Mucosa of descending colon (tissue), 3 donors: ENCODE measurements at regions not wholly inside any gene's neighbourhood (a gene's known extent, or its start where the extent isn't known, plus 50 kb on each side); places are given as distances from the start of the nearest gene placed in this dataset.

Experiments
- ATAC-seq: fragments of 200-7000 bp; cut with Tn5 transposase; one replicate; pipeline ENCODE4 v1.9.1; 2020; ENCODE audit warnings: mild to moderate bottlenecking, moderate library complexity
- DNase-seq, 3 donors: peaks; one replicate each; pipeline ENCODE4 v3.0.0-alpha.2; 2020
- H3K36me3 ChIP-seq: fragments of 200-600 bp; one replicate; pipeline ENCODE4 v1.8.0; 2021; ENCODE audit warnings: low read depth, mild to moderate bottlenecking
- H3K4me1 ChIP-seq: fragments of 200-600 bp; one replicate; pipeline ENCODE4 v1.8.0; 2021; ENCODE audit warnings: low read depth, mild to moderate bottlenecking
- H3K4me3 ChIP-seq: fragments of 200-600 bp; one replicate; pipeline ENCODE4 v1.8.0; 2021; ENCODE audit warnings: mild to moderate bottlenecking
- H3K9me3 ChIP-seq: fragments of 200-600 bp; one replicate; pipeline ENCODE4 v1.8.0; 2021; ENCODE audit warnings: mild to moderate bottlenecking
- CTCF ChIP-seq: fragments of 200-600 bp; IDR thresholded peaks from one replicate; pipeline ENCODE4 v1.8.0; 2022; ENCODE audit warnings: antibody characterized with exemption, mild to moderate bottlenecking
- intact Hi-C, 2 donors: fragments of 100-400 bp; cut with DNase I in 1 of 2; cut with micrococcal nuclease in 1 of 2; formaldehyde crosslinking; loops; one replicate each; pipeline versions ENCODE4 v1.11.0 to v1.11.1; 2022; cut with DNase I, micrococcal nuclease
- donor health status: DM: no; HTN: no; CAD: no; lungs with moderate emphysema.
- donor health status: DM: no; HTN: no; CAD: no.
- donor health status: DM: no; HTN: yes; CAD: no.

- ATAC-seq (no peak), DNase-seq (no peak)
- Histone ChIP-seq H3K9me3 (no peaks in the 10 kb centered on the region), H3K4me3 (no peak overlapping the region), H3K4me1 (no peaks in the 10 kb centered on the region), H3K36me3 (no peaks in the 10 kb centered on the region)
- TF ChIP-seq CTCF = no peak
- intact Hi-C loops = no loop called here
These were observed 116.0 kb upstream of the PCGF5 start for GRCh38 chr10:91104193-91105041.

- Histone ChIP-seq H3K4me1 (no peaks in the 10 kb centered on the region), H3K9me3 (no peaks in the 10 kb centered on the region), H3K36me3 (no peaks in the 10 kb centered on the region), H3K4me3 (no peak overlapping the region)
- intact Hi-C loops = no loop called here
- TF ChIP-seq CTCF = no peak
- no peak for ATAC-seq
- no peak for DNase-seq
These were observed 115.2 kb upstream of the PCGF5 start for GRCh38 chr10:91105269-91105668.

- H3K9me3 ChIP-seq = no peaks in the 10 kb centered on the region
- no peak overlapping the region for H3K4me3 ChIP-seq
- DNase-seq (no peak), ATAC-seq (no peak)
- intact Hi-C loops = no loop called here
- TF ChIP-seq CTCF = no peak
- no peaks in the 10 kb centered on the region for H3K4me1 ChIP-seq
- no peaks in the 10 kb centered on the region for H3K36me3 ChIP-seq
These were observed 111.6 kb upstream of the PCGF5 start for GRCh38 chr10:91108820-91109219.

- Histone ChIP-seq H3K4me1 (no peaks in the 10 kb centered on the region), H3K9me3 (no peaks in the 10 kb centered on the region), H3K36me3 (no peaks in the 10 kb centered on the region), H3K4me3 (no peak overlapping the region)
- DNase-seq (no peak), ATAC-seq (no peak)
- no peak for TF ChIP-seq CTCF
- intact Hi-C loops = no loop called here
These were observed 109.4 kb upstream of the PCGF5 start for GRCh38 chr10:91111060-91111459.

- intact Hi-C loops = no loop called here
- H3K36me3 ChIP-seq = no peaks in the 10 kb centered on the region
- H3K4me3 ChIP-seq = no peak overlapping the region
- H3K9me3 ChIP-seq = no peaks in the 10 kb centered on the region
- ATAC-seq (no peak), DNase-seq (no peak)
- no peaks in the 10 kb centered on the region for H3K4me1 ChIP-seq
- TF ChIP-seq CTCF = no peak
These were observed 104.7 kb upstream of the PCGF5 start for GRCh38 chr10:91115618-91116390.
